Hepatocyte (in vitro differentiated cells): ENCODE measurements at regions not wholly inside any gene's neighbourhood (a gene's known extent, or its start where the extent isn't known, plus 50 kb on each side); places are given as distances from the start of the nearest gene placed in this dataset.

Experiments
- EZH2 ChIP-seq: fragments of 200-600 bp; sonication (generic); IDR thresholded peaks from 2 replicates; pipeline ENCODE4 v1.6.1; 2016; ENCODE audit warnings: antibody characterized with exemption, mild to moderate bottlenecking, borderline replicate concordance
- EZH2phosphoT487 ChIP-seq: fragments of 200-600 bp; sonication (generic); IDR thresholded peaks from one replicate; pipeline ENCODE4 v1.6.1; 2018; ENCODE audit warnings: antibody characterized with exemption, mild to moderate bottlenecking, low read depth, moderate library complexity; ENCODE audit not compliant: unreplicated experiment, severe bottlenecking
- TF ChIP-seq, protein P1 (sequence below): fragments of 200-600 bp; sonication (generic); IDR thresholded peaks from 2 replicates; pipeline ENCODE4 v1.5.1; 2016; ENCODE audit warnings: antibody characterized with exemption, mild to moderate bottlenecking; ENCODE audit not compliant: poor library complexity

DNA sequence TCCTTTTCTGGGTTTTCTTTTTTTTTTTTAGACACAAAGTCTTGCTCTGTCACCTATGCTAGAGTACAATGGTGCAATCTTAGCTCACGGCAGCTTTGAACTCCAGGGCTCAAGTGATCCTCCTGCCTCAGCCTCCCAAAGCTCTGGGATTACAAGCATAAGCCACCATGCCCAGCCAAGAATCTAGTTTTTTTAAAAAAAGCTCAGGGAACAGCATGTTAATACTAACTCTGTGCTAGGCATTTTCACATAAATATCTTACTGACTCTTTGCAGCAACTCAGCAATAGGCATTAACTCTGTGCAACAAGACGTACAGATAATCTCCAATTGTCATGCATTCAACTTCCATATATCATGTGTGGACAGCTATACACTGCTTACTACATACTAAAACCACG lies 97.4 kb downstream of the LLPH start:
- no peak for TF ChIP-seq EZH2
- TF ChIP-seq, protein P1, sequence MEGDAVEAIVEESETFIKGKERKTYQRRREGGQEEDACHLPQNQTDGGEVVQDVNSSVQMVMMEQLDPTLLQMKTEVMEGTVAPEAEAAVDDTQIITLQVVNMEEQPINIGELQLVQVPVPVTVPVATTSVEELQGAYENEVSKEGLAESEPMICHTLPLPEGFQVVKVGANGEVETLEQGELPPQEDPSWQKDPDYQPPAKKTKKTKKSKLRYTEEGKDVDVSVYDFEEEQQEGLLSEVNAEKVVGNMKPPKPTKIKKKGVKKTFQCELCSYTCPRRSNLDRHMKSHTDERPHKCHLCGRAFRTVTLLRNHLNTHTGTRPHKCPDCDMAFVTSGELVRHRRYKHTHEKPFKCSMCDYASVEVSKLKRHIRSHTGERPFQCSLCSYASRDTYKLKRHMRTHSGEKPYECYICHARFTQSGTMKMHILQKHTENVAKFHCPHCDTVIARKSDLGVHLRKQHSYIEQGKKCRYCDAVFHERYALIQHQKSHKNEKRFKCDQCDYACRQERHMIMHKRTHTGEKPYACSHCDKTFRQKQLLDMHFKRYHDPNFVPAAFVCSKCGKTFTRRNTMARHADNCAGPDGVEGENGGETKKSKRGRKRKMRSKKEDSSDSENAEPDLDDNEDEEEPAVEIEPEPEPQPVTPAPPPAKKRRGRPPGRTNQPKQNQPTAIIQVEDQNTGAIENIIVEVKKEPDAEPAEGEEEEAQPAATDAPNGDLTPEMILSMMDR, result no peak
- no peak for TF ChIP-seq EZH2phosphoT487
